Pancreas (tissue), 10 donors: ENCODE measurements at regions not wholly inside any gene's neighbourhood (a gene's known extent, or its start where the extent isn't known, plus 50 kb on each side); places are given as distances from the start of the nearest gene placed in this dataset.

Experiments used
- ATAC-seq, 4 donors: fragments of 200-7000 bp; cut with Tn5 transposase; one replicate each; pipeline versions ENCODE4 v1.8.0 to v1.9.1; 2020; ENCODE audit warnings: mild to moderate bottlenecking in 4 of 4, moderate library complexity in 4 of 4
- DNase-seq, 6 donors: peaks; one replicate each; pipeline ENCODE4 v3.0.0-alpha.2; 2020
- FAIRE-seq: peaks from 2 replicates; lab custom pipeline; 2012; peaks lifted over from hg19 to GRCh38; lab: Jason Lieb, UNC
- H3K27ac ChIP-seq, 4 donors: fragments of 200-600 bp; sonication (generic); 1 replicate in 3 of 4; 2 replicates in 1 of 4; pipeline versions ENCODE4 v1.5.0 to v1.8.0; 2020
- H3K27me3 ChIP-seq, 4 donors: fragments of 200-600 bp; one replicate each; pipeline ENCODE4 v1.8.0; 2021
- H3K36me3 ChIP-seq, 3 donors: fragments of 200-600 bp; sonication (generic) in 1 of 3; one replicate each; pipeline versions ENCODE4 v1.5.0 to v1.8.0; 2020 to 2021
- H3K4me1 ChIP-seq, 3 donors: fragments of 200-600 bp; one replicate each; pipeline ENCODE4 v1.8.0; 2021
- H3K4me3 ChIP-seq, 4 donors: fragments of 200-600 bp; sonication (generic) in 2 of 4; one replicate each; pipeline versions ENCODE4 v1.5.0 to v1.8.0; 2020 to 2021
- H3K9me3 ChIP-seq, 4 donors: fragments of 200-600 bp; one replicate each; pipeline ENCODE4 v1.8.0; 2021
- WGBS, 2 donors: extraction: QIAGEN DNeasy Blood & Tissue Kit; methylation state at CpG; one replicate each; pipeline ENCODE4 v1.1.7; 2013; 5-methylcytosine and 5-hydroxymethylcytosine counted together
- intact Hi-C, 3 donors: fragments of 100-400 bp; cut with DNase I; formaldehyde crosslinking; loops; one replicate each; pipeline versions ENCODE4 v1.11.1 to v1.14.2; 2022
- TF ChIP-seq, protein P1 (sequence below), 4 donors: fragments of 200-600 bp; sonication (generic) in 3 of 4; IDR thresholded peaks; one replicate each; pipeline versions ENCODE4 v1.5.0 to v1.8.0; 2021; ENCODE audit warnings: antibody characterized with exemption in 4 of 4
- donor health status: healthy with polysubstance abuse.
- donor health status: DM: no; HTN: no; CAD: no; lungs with moderate emphysema.
- donor health status: DM: no; HTN: no; CAD: no.
- donor health status: control.
- donor health status: control.
- donor health status: Bipolar disorder and iron deficiency.
- donor health status: DM: yes; HTN: yes; CAD: no.
- donor health status: DM: no; HTN: no; CAD: no.
- donor health status: DM: no; HTN: no; CAD: no.
- donor health status: DM: yes; HTN: yes; CAD: no.

DNA sequence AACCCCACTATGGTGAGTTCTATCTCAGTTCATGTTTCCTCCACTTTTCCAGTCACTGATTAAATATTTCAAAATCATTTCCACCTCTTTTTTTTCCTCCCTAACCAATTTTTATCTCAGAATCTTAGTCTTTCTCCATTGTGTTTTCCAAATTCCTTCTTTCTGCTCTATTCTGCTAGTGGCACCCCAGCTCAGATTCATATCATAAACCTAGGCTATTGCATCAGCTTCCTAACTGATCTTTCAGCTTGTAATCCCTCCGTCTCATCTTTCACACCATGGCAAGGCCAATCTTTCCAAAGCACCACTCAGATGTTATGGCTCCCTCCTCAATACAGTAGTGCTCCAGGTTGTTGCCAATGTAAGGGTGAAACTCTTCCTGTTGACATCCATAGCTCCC is 631.9 kb downstream of the PLPP3 start:
- FAIRE-seq (no peak), DNase-seq (no peak), ATAC-seq (no peak)
- H3K27me3 ChIP-seq = no peaks in the 10 kb centered on the region
- WGBS, 2 donors = 83 to 95% methylated on average over 1 of the region's 1 CpG
- H3K27ac ChIP-seq = no peak overlapping the region
- H3K36me3 ChIP-seq = no peaks in the 10 kb centered on the region
- TF ChIP-seq, protein P1, sequence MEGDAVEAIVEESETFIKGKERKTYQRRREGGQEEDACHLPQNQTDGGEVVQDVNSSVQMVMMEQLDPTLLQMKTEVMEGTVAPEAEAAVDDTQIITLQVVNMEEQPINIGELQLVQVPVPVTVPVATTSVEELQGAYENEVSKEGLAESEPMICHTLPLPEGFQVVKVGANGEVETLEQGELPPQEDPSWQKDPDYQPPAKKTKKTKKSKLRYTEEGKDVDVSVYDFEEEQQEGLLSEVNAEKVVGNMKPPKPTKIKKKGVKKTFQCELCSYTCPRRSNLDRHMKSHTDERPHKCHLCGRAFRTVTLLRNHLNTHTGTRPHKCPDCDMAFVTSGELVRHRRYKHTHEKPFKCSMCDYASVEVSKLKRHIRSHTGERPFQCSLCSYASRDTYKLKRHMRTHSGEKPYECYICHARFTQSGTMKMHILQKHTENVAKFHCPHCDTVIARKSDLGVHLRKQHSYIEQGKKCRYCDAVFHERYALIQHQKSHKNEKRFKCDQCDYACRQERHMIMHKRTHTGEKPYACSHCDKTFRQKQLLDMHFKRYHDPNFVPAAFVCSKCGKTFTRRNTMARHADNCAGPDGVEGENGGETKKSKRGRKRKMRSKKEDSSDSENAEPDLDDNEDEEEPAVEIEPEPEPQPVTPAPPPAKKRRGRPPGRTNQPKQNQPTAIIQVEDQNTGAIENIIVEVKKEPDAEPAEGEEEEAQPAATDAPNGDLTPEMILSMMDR (IDR thresholded peaks at IDR 0.05) = no peak
- no peaks in the 10 kb centered on the region for H3K9me3 ChIP-seq
- H3K4me3 ChIP-seq = no peak overlapping the region
- H3K4me1 ChIP-seq = no peaks in the 10 kb centered on the region
- intact Hi-C loops = no loop called here

DNA sequence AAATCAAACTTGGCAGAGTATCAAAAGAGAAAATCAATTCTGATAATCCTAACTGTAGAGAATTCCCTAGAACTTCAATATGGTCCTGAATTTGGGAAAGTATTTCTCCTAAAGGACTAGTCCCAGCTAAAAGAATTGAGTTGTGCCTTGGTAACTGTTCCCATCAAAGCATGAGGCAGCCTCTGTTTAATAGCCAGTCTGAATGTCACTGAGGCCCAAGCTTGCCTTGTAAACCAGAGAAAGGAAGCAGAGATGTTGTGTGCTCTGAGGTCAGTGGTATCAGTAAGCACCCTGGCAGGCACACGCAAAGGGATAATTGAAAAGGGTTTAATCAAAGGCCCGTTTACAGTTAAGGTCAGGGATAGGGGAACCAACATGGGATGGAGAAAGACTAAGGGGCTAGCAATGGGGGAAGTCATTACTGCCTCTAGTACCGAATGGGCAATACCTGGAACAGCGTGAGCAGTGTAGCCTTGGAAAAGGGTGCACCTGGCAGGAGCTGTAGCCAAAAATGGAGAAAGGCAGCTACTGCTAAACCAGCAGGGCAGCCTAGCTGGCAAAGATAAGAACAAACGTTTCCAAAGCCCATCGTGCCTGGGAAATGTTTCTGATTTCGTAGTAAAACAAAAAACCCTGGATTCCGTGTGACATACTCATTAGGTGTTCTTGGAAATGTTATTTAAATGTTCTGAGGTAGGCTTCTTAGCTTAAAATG is 635.5 kb downstream of the PLPP3 start:
- no peak for ATAC-seq
- no peaks in the 10 kb centered on the region for H3K36me3 ChIP-seq
- H3K4me3 ChIP-seq = no peak overlapping the region
- TF ChIP-seq, protein P1 (IDR thresholded peaks at IDR 0.05) = no peak
- FAIRE-seq = no peak
- DNase-seq = no peak
- H3K4me1 ChIP-seq = no peaks in the 10 kb centered on the region
- intact Hi-C loops = no loop called here
- H3K27me3 ChIP-seq = no peaks in the 10 kb centered on the region
- 23 to 27% methylated on average over 8 of the region's 8 CpGs for WGBS, 2 donors
- H3K27ac ChIP-seq = no peak overlapping the region
- no peaks in the 10 kb centered on the region for H3K9me3 ChIP-seq

DNA sequence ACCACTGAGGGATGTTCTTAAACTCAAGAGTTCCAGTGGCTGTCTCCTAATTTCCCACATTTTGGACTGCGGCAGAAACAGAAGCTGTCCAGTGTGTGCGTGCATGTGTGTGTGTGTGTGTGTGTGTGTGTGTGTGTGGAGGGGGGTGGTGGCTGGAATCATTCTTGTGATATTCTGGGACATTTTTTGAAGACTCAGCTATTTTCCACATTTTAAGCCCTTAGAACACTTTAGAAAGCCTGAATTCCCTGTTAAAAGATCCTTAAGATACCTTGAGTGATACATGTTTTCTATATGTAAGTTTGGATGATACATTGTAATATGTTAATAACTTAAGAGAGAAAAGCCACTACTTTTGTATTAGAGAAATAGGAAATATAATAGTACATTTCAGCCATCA is 636.4 kb downstream of the PLPP3 start:
- intact Hi-C loops = no loop called here
- WGBS, 2 donors = 95 to 96% methylated on average over 2 of the region's 2 CpGs
- Histone ChIP-seq H3K4me3 (no peak overlapping the region), H3K4me1 (no peaks in the 10 kb centered on the region), H3K36me3 (no peaks in the 10 kb centered on the region), H3K27me3 (no peaks in the 10 kb centered on the region), H3K27ac (no peak overlapping the region), H3K9me3 (no peaks in the 10 kb centered on the region)
- FAIRE-seq (no peak), ATAC-seq (no peak), DNase-seq (no peak)
- TF ChIP-seq, protein P1 (IDR thresholded peaks at IDR 0.05) = no peak

DNA sequence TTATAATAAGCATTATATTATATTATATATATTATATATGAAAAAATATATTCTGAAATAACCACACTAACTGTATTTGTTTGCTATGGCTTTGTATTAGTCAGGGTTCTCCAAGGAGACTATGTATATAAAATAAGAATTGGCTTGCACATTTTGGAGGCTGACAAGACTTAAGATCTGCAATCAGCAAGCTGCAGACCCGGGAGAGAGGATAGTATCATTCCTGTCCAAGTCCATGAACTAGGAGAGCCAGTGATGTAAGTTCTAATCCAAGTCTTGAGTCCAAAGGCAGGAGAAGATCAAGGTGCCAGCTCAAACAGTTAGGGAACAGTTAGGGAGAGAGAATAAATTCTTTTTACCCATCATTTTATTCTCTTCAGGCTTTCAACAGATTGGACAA is 639.5 kb downstream of the PLPP3 start:
- Histone ChIP-seq H3K36me3 (no peaks in the 10 kb centered on the region), H3K9me3 (no peaks in the 10 kb centered on the region), H3K27me3 (no peaks in the 10 kb centered on the region), H3K4me3 (no peak overlapping the region), H3K27ac (no peak overlapping the region), H3K4me1 (no peaks in the 10 kb centered on the region)
- WGBS, 2 donors = 85 to 91% methylated on average over 1 of the region's 1 CpG
- no peak for FAIRE-seq
- TF ChIP-seq, protein P1 (IDR thresholded peaks at IDR 0.05) = no peak
- ATAC-seq = no peak
- DNase-seq = no peak
- intact Hi-C loops = no loop called here

DNA sequence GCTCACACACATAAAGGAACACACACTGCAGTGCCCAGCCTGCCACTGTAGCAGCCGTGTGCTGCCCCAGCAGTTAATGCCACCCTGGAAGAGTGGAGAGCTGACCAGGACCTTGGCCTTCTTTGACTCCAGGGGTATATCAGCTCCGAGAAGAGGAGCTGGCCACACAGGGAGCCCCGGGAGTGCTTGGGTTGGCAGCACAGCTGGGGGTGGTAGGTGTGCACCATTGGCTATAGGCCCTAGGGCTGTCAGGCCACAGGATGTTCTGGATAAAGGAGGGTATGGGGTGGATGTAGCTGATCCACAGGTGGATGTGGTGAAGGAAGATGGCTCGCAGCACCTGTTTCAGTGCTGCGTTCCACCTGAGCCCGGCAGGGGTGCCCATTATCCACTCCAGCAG is 640.5 kb downstream of the PLPP3 start:
- H3K4me3 ChIP-seq = no peak overlapping the region
- no peak for FAIRE-seq
- no peaks in the 10 kb centered on the region for H3K9me3 ChIP-seq
- H3K4me1 ChIP-seq = no peaks in the 10 kb centered on the region
- intact Hi-C loops = no loop called here
- no peaks in the 10 kb centered on the region for H3K36me3 ChIP-seq
- TF ChIP-seq, protein P1 (IDR thresholded peaks at IDR 0.05) = no peak
- H3K27ac ChIP-seq = no peak overlapping the region
- ATAC-seq = no peak
- peak in 1 of 6 donors; percentile 27 for DNase-seq
- 86 to 93% methylated on average over 6 of the region's 6 CpGs for WGBS, 2 donors
- H3K27me3 ChIP-seq = no peaks in the 10 kb centered on the region
